NCI-H446 (cell line): ENCODE measurements at regions not wholly inside any gene's neighbourhood (a gene's known extent, or its start where the extent isn't known, plus 50 kb on each side); places are given as distances from the start of the nearest gene placed in this dataset.

ENCODE experiments used
- DNase-seq, 2 experiments: peaks; one replicate each; lab custom pipeline; 2025; lab: John Stamatoyannopoulos, UW

GRCh38 chr3:177536873-177537272 is 339.6 kb upstream of the TBL1XR1 start:
- DNase-seq = no peak

- no peak for DNase-seq
Observed at GRCh38 chr3:177537612-177538011, 340.3 kb upstream of the TBL1XR1 start.

DNA sequence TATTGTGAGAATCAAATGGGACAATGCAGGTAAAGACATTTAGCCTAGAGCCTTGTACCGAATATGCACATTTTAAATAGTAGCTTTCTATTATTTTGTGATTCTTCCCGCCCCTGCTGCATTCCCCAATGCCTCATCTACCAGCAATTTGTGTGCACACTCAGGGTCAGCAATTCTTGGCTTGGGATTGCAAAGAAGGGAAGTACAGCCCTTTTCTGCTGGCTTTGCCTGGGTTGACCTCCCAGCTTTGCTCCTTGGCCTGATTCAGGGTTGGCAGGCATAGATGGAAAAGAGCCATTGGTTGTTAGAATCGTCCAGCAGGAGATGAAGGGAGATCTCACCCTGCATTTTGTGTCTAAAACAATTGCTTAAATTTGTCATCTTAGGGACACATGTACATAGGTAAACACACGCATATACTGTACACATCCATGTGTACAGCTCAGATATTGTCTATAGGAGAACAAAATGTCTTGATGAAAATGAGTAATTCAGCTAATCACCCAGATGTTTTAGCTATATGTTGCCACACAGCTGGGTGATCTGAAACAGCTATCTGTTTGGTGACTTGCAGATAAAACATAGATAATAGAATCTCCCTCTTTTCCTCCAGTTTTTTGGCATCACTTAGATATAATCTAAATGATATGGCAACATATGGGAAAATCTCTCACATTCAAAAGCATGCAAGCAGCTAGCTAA is 340.9 kb upstream of the TBL1XR1 start:
- DNase-seq = no peak

GRCh38 chr3:177538750-177539730 is 341.8 kb upstream of the TBL1XR1 start:
- no peak for DNase-seq

- no peak for DNase-seq
Observed at GRCh38 chr3:177541541-177541940, 344.3 kb upstream of the TBL1XR1 start.

- DNase-seq = no peak
Observed at GRCh38 chr3:177545964-177546363, 348.7 kb upstream of the TBL1XR1 start.

DNA sequence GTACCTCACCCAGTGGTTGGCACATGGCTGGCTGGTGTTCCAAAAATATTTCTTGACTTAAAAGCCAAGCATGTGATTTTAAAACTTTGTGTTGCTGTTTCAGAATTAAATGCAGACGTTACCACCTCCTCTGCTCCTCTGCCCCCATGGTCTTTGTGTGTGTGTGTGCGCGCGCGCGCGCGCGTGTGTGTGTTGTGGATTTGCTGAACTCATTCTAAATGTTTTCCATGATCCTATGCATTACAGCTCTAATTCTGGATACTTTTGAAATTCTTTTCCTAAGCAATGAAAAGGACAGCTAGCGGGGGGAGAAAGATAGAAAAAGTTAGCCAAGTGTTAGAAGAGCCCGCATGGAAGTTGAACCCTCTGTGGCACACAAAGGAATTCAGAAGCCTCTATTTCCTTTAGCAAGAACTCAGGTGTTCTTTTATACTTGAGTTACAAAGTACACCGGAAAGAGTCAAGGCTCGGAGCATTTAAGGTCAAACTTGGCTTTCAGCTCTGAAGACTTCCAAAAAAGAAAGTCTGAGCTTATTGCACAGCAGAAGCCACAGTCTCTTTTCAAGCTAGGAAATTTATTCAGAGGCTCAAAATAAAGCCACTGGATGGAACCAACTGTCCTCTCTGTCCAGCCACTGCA is 350.5 kb upstream of the TBL1XR1 start:
- DNase-seq = no peak

GRCh38 chr3:177550667-177551066 is 353.4 kb upstream of the TBL1XR1 start:
- DNase-seq = no peak

DNA sequence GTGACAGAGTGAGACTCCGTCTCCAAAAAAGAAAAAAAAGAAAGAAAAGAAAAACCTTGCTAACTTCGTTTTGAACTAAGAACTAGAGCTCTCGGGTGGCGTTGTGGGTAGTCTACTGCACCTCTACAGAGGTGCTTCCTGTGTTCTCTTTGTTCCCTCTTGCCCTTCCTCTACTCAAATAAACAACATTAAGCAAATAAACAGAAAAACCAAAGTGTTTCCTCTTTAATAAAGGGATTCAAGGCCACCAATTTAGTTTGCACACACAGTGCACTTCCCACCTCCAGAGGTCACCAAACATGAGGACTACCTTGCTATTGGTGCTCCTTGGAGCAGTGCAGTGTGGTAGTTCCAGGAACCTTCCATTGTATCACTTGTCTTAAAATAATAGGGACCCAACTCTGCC is 354.2 kb upstream of the TBL1XR1 start:
- DNase-seq = no peak

DNA sequence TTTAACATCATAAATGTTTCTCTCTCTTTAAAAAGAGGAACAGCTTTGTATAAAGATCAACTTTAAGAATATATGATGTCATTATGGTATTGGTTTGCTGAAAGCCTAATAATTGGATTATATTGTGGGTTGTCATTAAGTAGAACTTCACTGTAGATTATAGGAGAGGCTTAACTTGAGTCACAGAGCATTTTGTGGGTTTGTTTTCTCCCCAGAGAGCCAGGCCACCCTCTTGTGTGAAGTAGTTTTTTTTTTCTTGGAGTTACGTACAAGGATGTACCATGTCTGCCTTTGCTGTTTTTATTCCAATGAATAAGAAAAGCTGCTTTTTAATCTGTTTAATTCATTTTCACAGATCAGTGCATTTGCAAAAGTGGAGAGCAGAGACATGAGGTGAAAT is 354.8 kb upstream of the TBL1XR1 start:
- DNase-seq = no peak

GRCh38 chr3:177553012-177553411 is 355.7 kb upstream of the TBL1XR1 start:
- DNase-seq = peak in 1 of 2 experiments; percentile 45

DNA sequence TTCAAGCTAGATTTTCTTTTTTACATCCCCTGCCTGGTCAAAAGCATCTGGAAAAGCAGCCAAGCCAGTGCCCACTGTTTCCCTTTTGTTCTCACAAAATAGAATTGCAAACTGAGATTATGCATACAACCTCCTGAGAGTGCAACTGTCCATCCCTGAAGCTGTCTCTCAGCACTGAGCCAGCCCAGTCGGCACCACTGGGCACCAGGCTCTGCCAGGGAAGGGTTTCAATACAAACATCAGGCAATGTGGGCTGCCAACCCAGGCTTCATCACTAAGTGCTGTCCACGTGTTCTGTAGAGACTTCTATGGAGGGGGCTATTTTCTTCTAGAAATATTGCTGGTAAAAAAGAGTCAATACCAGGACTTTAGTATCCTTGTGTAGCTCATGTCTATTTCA is 356.3 kb upstream of the TBL1XR1 start:
- DNase-seq = peak; percentile 28 to 63

- DNase-seq = peak in 1 of 2 experiments; percentile 56
Observed at GRCh38 chr3:177554895-177555759, 357.8 kb upstream of the TBL1XR1 start.

DNA sequence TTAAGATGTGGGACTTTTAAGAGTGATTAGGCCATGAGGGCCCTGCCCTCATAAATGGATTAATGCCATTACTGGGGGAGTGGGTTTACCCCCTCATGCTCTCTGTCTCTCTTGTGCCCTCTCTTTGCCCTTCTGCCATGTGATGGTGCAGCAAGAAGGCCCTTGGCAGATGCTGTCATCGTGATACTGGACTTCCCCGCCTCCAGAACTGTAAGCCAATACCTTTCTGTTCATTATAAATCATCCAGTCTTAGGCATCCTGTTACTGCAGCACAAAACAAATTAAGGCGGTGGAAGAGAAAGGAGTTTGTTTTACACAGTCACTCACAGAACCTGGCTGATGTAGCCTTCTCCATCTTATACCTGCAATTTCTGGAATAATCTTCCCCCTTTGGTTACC is 360.3 kb upstream of the TBL1XR1 start:
- no peak for DNase-seq

DNA sequence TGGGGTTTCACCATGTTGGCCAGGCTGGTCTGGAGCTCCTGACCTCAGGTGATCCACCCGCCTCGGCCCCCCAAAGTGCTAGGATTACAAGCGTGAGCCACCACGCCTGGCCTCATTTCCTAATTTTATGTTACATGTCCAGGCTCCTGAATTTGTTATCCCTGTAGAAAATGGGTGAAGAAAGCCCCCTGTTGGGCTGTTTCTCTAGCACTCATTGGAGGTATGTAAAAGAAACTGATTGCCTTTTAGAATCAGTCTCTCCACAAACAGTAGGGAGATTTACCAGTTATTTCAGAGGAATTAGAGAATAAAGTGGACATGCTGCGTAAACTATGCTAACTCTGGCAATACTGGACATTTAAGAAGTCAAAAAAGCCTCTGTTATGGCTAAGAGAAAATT is 364.1 kb upstream of the TBL1XR1 start:
- no peak for DNase-seq

- DNase-seq = no peak
Observed at GRCh38 chr3:177561769-177562392, 364.6 kb upstream of the TBL1XR1 start.

- DNase-seq = no peak
Observed at GRCh38 chr3:177563243-177563780, 366.0 kb upstream of the TBL1XR1 start.

DNA sequence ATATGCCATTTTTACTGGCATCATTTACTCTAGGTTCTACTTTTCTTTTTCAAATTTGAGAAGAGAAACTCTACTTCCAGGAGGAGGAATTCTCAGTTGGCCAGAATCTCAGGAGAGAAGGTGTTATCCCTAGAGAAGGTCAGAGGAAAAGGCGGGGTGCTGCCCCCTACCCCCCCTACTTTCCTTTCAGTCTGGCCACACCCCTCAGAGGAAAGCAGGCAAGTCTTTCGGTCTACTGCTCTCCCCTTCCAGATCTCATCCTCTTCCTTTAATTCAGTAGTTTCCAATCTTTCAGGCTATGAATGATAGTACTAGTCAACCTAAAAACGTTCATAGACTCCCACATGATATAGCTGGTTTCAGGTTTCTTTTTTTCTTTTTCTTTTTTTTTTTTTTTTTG is 366.5 kb upstream of the TBL1XR1 start:
- no peak for DNase-seq

DNA sequence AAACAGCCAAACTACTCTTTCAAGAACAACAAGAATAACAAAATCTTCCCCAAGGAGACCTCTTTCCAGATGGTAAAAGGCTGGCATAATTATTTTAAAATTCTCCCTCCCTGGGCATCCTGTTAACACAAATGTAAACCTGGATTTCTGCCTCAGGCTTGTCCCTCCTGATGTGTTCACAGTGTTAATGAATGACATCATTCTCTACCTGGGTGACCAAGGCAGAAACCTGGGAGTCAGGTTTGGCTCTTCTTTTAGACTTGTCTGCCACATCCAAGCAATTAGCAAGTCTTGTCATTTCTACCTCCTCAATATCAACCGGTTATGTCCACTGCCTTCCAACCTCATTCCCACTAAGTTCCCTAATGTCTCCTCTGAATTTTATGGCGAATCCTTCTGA is 368.7 kb upstream of the TBL1XR1 start:
- no peak for DNase-seq

DNA sequence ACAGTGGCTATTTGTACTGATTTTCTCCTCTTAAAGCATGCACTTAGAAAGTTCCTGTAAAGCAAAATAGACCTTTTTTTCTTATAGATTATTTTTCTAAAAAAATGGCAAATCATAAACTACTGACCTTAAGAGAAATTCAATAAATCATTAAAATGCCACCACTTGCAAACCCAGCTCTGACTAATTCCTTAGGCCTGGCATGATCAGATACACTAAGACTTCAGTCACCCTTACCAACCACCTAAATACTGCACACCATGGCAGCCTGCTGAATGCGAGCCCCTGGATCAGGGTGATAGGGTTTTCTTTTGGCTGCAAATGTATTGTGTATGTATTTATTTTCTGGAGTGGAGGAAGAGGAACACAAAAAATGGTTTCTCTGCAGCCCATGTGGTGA is 370.6 kb upstream of the TBL1XR1 start:
- DNase-seq = no peak

DNA sequence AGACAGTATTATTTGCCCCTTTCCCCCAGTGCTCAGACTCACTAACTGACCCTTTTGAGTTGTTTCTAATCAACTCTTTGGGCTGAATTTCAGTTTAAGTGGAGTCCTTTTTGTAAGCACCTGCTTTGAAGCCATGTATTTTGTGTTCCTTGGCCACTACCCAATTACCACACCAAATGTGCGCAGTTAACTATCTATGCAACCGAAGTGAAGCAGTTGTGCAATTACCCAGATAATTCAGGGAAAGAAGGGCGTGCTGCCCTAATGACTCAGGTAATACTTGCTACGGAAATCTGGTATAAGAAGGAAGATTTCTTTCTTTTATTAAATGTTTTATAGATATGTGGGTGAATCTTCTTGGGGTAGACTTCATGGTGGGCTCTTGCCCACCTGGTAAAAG is 371.9 kb upstream of the TBL1XR1 start:
- DNase-seq = no peak
